Breast epithelium (tissue), 3 donors: ENCODE measurements at regions not wholly inside any gene's neighbourhood (a gene's known extent, or its start where the extent isn't known, plus 50 kb on each side); places are given as distances from the start of the nearest gene placed in this dataset.

ENCODE experiments used
- POLR2A ChIP-seq: fragments of 450-650 bp; IDR thresholded peaks from one replicate; pipeline ENCODE4 v1.6.1; 2016; ENCODE audit warnings: antibody characterized with exemption, mild to moderate bottlenecking, moderate library complexity
- POLR2AphosphoS5 ChIP-seq, 3 donors: sonication (generic); formaldehyde crosslinking; IDR thresholded peaks; one replicate each; pipeline ENCODE4 v1.6.1; 2017; ENCODE audit warnings: antibody characterized with exemption in 3 of 3
- TF ChIP-seq, protein P1 (sequence below), 3 donors: fragments of 450-650 bp; IDR thresholded peaks; one replicate each; pipeline ENCODE4 v1.5.1; 2016 to 2017; ENCODE audit warnings: antibody characterized with exemption in 3 of 3, mild to moderate bottlenecking in 3 of 3, moderate library complexity in 3 of 3

DNA sequence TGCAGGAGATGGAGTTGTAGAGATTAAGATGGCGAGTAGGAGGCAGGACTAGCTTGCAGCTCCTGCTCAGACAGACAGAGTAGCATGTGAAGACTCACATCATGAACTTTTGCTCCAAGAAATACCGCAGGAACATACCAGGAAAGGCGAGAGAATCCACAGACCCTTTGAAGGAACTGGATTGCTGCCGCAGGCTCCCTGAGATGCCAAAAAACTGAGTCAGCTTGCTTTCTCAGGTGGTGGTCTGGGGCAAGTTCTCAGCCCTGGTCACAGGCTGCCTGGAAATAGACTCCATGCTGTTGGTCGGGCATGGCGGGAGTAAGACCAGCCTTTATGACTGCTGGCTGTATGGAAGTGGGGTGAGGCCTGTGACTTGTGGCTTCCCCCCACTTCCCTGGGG lies 163.6 kb upstream of the NAV3 start:
- TF ChIP-seq, protein P1, sequence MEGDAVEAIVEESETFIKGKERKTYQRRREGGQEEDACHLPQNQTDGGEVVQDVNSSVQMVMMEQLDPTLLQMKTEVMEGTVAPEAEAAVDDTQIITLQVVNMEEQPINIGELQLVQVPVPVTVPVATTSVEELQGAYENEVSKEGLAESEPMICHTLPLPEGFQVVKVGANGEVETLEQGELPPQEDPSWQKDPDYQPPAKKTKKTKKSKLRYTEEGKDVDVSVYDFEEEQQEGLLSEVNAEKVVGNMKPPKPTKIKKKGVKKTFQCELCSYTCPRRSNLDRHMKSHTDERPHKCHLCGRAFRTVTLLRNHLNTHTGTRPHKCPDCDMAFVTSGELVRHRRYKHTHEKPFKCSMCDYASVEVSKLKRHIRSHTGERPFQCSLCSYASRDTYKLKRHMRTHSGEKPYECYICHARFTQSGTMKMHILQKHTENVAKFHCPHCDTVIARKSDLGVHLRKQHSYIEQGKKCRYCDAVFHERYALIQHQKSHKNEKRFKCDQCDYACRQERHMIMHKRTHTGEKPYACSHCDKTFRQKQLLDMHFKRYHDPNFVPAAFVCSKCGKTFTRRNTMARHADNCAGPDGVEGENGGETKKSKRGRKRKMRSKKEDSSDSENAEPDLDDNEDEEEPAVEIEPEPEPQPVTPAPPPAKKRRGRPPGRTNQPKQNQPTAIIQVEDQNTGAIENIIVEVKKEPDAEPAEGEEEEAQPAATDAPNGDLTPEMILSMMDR (IDR thresholded peaks at IDR 0.05): no peak
- TF ChIP-seq POLR2AphosphoS5 (IDR thresholded peaks at IDR 0.05) (no peak), POLR2A (no peak)
